ENCODE measurements at regions not wholly inside any gene's neighbourhood (a gene's known extent, or its start where the extent isn't known, plus 50 kb on each side); places are given as distances from the start of the nearest gene placed in this dataset.

GRCh38 chr2:129619471-129619870 lies 360.0 kb upstream of the RAB6C start:
- TF ChIP-seq CTCF (IDR thresholded peaks at IDR 0.05; ENCODE audit: insufficient read depth, low read length) = no peak
- no peak for TF ChIP-seq POLR2AphosphoS5 (IDR thresholded peaks at IDR 0.05; ENCODE audit: low read depth)
- TF ChIP-seq REST (IDR thresholded peaks at IDR 0.05; ENCODE audit: insufficient replicate concordance, low read depth) = no peak
- TF ChIP-seq SPI1 (IDR thresholded peaks at IDR 0.05; ENCODE audit: borderline replicate concordance, low read depth) = no peak
- no peak for TF ChIP-seq GABPA (IDR thresholded peaks at IDR 0.05; ENCODE audit: low read depth)

Data from HL-60 (cell line).